Nephron progenitor cell (in vitro differentiated cells): ENCODE measurements at regions not wholly inside any gene's neighbourhood (a gene's known extent, or its start where the extent isn't known, plus 50 kb on each side); places are given as distances from the start of the nearest gene placed in this dataset.

Source experiments
- DNase-seq: peaks from one replicate; pipeline ENCODE4 v3.0.0; 2021
- H3K27ac Mint-ChIP-seq: 2 replicates; pipeline ENCODE4 v1.8.0; 2021; ENCODE audit warnings: mild to moderate bottlenecking, moderate library complexity, mixed read lengths
- H3K27me3 Mint-ChIP-seq: 2 replicates; pipeline ENCODE4 v1.8.0; 2021; ENCODE audit warnings: mild to moderate bottlenecking, low read depth, mixed read lengths; ENCODE audit not compliant: poor library complexity
- H3K36me3 Mint-ChIP-seq: 2 replicates; pipeline ENCODE4 v1.8.0; 2021; ENCODE audit warnings: low read depth, mixed read lengths
- H3K4me1 Mint-ChIP-seq: 2 replicates; pipeline ENCODE4 v1.8.0; 2021; ENCODE audit warnings: mixed read lengths
- H3K4me3 Mint-ChIP-seq: 2 replicates; pipeline ENCODE4 v1.8.0; 2021; ENCODE audit warnings: mild to moderate bottlenecking, moderate library complexity, mixed read lengths
- H3K9me3 Mint-ChIP-seq: 2 replicates; pipeline ENCODE4 v1.8.0; 2021; ENCODE audit warnings: mild to moderate bottlenecking, moderate library complexity, mixed read lengths
- TF ChIP-seq, protein P1 (sequence below): fragments of 200-600 bp; sonication (generic); IDR thresholded peaks from 2 replicates; pipeline ENCODE4 v1.5.0; 2021; ENCODE audit warnings: antibody characterized with exemption

DNA sequence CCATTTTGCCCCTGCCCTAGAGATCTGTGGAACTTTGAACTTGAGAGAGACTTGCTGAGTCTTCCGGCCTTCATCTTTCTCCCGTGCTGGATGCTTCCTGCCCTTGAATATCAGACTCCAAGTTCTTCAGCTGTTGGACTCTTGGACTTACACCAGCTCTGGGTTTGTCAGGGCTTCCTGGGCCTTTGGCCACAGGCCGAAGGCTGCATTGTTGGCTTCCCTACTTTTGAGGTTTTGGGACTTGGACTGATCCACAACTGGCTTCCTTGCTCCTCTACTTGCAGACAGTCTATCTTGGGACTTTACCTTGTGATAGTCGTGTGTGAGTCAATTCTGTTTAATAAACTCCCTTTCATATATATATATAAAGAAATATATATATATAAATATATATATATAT is 1071.0 kb downstream of the ADGRL3 start:
- H3K36me3 Mint-ChIP-seq, result no peaks in the 10 kb centered on the region
- no peak for DNase-seq
- no peak overlapping the region for H3K4me3 Mint-ChIP-seq
- H3K9me3 Mint-ChIP-seq, result no peaks in the 10 kb centered on the region
- no peak overlapping the region for H3K27ac Mint-ChIP-seq
- TF ChIP-seq, protein P1, sequence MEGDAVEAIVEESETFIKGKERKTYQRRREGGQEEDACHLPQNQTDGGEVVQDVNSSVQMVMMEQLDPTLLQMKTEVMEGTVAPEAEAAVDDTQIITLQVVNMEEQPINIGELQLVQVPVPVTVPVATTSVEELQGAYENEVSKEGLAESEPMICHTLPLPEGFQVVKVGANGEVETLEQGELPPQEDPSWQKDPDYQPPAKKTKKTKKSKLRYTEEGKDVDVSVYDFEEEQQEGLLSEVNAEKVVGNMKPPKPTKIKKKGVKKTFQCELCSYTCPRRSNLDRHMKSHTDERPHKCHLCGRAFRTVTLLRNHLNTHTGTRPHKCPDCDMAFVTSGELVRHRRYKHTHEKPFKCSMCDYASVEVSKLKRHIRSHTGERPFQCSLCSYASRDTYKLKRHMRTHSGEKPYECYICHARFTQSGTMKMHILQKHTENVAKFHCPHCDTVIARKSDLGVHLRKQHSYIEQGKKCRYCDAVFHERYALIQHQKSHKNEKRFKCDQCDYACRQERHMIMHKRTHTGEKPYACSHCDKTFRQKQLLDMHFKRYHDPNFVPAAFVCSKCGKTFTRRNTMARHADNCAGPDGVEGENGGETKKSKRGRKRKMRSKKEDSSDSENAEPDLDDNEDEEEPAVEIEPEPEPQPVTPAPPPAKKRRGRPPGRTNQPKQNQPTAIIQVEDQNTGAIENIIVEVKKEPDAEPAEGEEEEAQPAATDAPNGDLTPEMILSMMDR, result no peak
- no peaks in the 10 kb centered on the region for H3K27me3 Mint-ChIP-seq
- H3K4me1 Mint-ChIP-seq, result peaks cover 17% of the 10 kb centered on the region

DNA sequence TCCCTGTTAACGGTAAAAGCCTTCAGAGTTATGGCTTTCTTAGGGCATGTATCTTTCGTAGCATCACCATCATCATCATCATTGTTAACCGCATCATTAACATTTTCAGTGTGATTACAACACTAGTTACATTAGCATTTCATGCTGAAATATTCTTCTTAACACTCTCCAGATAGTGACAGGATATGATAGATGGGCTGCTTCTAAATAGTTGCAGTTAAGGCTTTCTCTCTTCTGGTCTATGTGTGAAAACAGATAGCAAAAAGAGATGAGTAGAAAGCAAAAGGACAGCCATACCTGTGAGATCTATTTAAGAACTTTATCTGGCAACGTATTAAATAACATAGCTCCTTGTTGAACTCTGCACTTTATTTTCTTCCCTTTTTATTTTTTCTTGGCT is 1069.8 kb downstream of the ADGRL3 start:
- no peak for DNase-seq
- peaks cover 17% of the 10 kb centered on the region for H3K4me1 Mint-ChIP-seq
- TF ChIP-seq, protein P1, result no peak
- no peak overlapping the region for H3K27ac Mint-ChIP-seq
- H3K36me3 Mint-ChIP-seq, result no peaks in the 10 kb centered on the region
- no peak overlapping the region for H3K4me3 Mint-ChIP-seq
- no peaks in the 10 kb centered on the region for H3K27me3 Mint-ChIP-seq
- H3K9me3 Mint-ChIP-seq, result no peaks in the 10 kb centered on the region

DNA sequence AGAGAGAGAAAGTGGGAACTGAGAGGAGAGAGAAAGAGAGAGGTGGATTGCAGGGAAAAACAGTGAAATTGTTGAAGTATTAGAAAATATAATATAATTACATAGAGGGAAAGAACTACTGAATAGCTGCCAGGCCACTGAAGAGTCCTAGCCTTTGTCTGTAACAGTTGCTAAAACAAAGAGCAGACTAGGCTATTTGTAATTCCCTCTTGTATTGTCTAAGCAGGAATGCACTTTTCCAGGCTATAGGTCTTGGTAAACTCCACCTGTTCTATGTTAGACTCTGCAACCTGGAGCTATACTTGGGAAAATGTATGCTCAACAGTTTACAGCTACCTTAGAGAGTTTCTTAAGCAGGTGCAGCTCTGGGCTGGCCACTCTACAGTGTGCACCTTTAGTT is 1063.3 kb downstream of the ADGRL3 start:
- no peak for DNase-seq
- Mint-ChIP-seq H3K4me1 (no peaks in the 10 kb centered on the region), H3K27ac (no peak overlapping the region), H3K4me3 (no peak overlapping the region), H3K9me3 (no peaks in the 10 kb centered on the region), H3K27me3 (no peaks in the 10 kb centered on the region), H3K36me3 (no peaks in the 10 kb centered on the region)
- TF ChIP-seq, protein P1, result no peak

DNA sequence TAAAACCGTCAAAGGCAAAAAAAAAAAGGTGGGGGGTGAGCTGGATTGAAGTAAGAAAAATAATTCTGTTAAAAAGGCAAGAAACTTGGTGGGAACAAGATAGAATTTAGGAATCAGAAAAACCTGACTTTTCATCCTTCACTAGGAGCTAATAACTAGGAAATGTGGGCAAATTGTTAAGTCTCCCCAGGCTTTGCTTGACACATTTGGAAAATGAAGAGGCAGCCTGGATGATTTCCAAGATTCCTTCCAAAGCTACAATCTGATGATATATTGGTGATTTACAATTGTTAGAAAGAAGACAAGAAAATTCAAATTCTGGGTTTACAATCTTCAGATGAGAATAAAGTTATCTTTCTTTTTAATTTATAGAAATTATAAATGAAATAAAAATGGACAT is 1062.5 kb downstream of the ADGRL3 start:
- TF ChIP-seq, protein P1, result no peak
- H3K36me3 Mint-ChIP-seq, result no peaks in the 10 kb centered on the region
- H3K9me3 Mint-ChIP-seq, result no peaks in the 10 kb centered on the region
- H3K27ac Mint-ChIP-seq, result no peak overlapping the region
- H3K27me3 Mint-ChIP-seq, result no peaks in the 10 kb centered on the region
- DNase-seq, result no peak
- peaks cover under 1% of the 10 kb centered on the region for H3K4me1 Mint-ChIP-seq
- H3K4me3 Mint-ChIP-seq, result no peak overlapping the region

DNA sequence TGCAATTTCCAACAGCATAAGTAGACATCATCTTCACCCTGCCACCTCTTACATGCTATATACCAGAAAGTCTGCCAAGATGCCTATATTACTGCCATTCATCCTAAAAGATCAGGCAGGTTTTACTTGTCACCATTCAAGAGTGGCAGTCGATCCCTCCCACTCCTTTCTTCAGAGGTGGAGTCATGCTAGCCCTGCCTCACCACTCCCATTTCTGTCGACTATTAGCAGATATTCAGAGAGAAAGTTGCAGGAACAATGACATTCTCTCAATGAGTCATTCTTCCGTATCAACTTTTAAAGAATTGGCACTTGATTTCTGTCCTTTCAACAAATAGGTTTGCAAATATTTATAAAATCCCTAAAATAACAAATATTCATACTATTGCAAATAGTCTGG is 1060.1 kb downstream of the ADGRL3 start:
- no peak overlapping the region for H3K27ac Mint-ChIP-seq
- no peak overlapping the region for H3K4me3 Mint-ChIP-seq
- H3K9me3 Mint-ChIP-seq, result no peaks in the 10 kb centered on the region
- no peak for DNase-seq
- TF ChIP-seq, protein P1, result no peak
- no peaks in the 10 kb centered on the region for H3K36me3 Mint-ChIP-seq
- H3K27me3 Mint-ChIP-seq, result no peaks in the 10 kb centered on the region
- H3K4me1 Mint-ChIP-seq, result peaks cover 23% of the 10 kb centered on the region

DNA sequence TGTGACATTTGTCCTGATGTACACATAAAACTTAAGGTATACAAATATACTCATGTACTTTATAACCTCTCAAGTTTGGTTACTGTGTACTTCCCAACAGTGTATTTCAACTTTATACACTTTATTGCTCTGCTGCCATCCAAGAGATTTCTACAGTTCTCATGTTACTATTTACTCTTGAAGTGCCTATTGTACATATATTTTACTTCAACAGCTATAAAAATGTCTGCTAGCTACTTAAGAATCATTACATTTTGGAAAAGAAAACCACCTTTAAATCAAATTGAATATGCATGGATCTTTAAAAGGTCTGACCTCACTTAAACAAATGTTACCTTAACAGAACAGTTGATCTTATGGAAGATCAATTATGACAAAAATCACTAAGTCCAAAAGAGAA is 1056.4 kb downstream of the ADGRL3 start:
- H3K4me3 Mint-ChIP-seq, result no peak overlapping the region
- H3K27me3 Mint-ChIP-seq, result no peaks in the 10 kb centered on the region
- no peaks in the 10 kb centered on the region for H3K9me3 Mint-ChIP-seq
- H3K4me1 Mint-ChIP-seq, result peaks cover 23% of the 10 kb centered on the region
- H3K36me3 Mint-ChIP-seq, result no peaks in the 10 kb centered on the region
- TF ChIP-seq, protein P1, result no peak
- no peak for DNase-seq
- H3K27ac Mint-ChIP-seq, result no peak overlapping the region
